ENCODE measurements at regions not wholly inside any gene's neighbourhood (a gene's known extent, or its start where the extent isn't known, plus 50 kb on each side); places are given as distances from the start of the nearest gene placed in this dataset.

DNA sequence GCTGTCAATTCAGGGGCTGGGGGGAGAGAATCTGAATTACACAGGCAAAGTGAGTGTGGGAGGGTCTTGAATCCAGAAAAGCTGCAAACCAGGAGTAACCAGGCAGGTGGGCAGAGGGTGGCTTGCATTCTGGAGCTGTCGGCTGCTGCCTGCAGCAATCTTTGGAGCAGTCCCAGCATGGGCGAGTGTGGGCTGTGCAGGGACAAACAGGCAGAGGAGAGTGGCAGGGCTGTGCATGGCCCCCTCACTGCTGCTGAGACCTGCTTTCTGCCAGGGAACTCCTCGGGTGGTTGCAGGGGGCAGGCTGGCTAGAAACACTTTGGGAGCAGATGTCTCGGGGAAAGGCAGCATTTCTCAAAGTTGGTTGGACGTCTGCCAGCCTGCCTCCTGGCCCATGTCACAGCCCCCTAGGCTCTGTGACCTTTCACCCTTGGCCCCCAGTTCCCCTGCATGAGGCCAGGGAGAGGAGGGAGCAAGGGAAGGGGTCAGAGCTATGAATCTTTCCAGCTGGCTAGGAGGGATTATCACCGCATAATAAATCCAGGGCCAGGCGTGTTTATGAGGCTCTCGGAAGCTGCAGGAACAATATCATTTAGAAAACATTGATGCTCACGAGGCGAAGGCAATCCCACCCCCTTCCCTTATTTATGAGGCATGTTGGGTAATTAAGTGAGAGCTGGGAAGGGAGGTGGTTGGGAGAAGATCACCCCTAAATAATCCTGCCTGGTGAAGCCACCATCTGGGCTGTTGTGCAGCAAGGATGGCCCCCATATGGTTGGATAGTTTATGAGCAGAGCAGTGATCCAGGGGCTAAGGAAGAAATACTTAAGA lies 212.3 kb upstream of the NCAM1 start:
- H3K27ac Mint-ChIP-seq: no peak overlapping the region
- no peak for DNase-seq (ENCODE audit: low spot score in 2 of 2, unreplicated experiment in 2 of 2)
- no peak overlapping the region for H3K4me3 Mint-ChIP-seq
- H3K9me3 Mint-ChIP-seq: no peaks in the 10 kb centered on the region
- H3K4me1 Mint-ChIP-seq: peaks cover 14% of the 10 kb centered on the region
- no peaks in the 10 kb centered on the region for H3K36me3 Mint-ChIP-seq
- TF ChIP-seq, protein P1, sequence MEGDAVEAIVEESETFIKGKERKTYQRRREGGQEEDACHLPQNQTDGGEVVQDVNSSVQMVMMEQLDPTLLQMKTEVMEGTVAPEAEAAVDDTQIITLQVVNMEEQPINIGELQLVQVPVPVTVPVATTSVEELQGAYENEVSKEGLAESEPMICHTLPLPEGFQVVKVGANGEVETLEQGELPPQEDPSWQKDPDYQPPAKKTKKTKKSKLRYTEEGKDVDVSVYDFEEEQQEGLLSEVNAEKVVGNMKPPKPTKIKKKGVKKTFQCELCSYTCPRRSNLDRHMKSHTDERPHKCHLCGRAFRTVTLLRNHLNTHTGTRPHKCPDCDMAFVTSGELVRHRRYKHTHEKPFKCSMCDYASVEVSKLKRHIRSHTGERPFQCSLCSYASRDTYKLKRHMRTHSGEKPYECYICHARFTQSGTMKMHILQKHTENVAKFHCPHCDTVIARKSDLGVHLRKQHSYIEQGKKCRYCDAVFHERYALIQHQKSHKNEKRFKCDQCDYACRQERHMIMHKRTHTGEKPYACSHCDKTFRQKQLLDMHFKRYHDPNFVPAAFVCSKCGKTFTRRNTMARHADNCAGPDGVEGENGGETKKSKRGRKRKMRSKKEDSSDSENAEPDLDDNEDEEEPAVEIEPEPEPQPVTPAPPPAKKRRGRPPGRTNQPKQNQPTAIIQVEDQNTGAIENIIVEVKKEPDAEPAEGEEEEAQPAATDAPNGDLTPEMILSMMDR (IDR thresholded peaks at IDR 0.05; ENCODE audit: unreplicated experiment): no peak
- H3K27me3 Mint-ChIP-seq (ENCODE audit: low read depth): peaks cover 55% of the 10 kb centered on the region

DNA sequence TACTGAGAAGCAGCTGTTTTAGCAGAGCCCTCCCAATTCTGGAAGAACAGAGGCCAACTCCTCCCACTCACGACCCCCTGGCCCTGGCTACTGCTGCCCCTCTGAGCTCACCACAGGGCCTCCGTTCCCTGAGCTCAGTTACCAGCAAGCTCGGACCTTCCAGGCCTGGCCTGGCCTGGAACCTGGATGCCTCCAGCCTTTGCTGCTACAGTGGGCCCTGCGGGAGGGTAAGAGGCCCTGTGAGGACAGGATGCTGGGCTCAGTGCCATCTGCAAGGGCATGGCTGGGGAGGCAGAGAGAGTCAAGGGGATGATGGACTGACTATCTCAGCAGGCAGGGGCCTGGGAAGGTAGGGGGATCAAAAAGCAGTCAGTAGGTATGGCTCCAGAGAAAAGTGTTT lies 209.9 kb upstream of the NCAM1 start:
- no peak overlapping the region for H3K4me3 Mint-ChIP-seq
- H3K36me3 Mint-ChIP-seq: no peaks in the 10 kb centered on the region
- H3K9me3 Mint-ChIP-seq: no peaks in the 10 kb centered on the region
- H3K4me1 Mint-ChIP-seq: peaks cover 14% of the 10 kb centered on the region
- peaks cover 39% of the 10 kb centered on the region for H3K27me3 Mint-ChIP-seq (ENCODE audit: low read depth)
- DNase-seq (ENCODE audit: low spot score in 2 of 2, unreplicated experiment in 2 of 2): no peak
- TF ChIP-seq, protein P1 (IDR thresholded peaks at IDR 0.05; ENCODE audit: unreplicated experiment): no peak
- no peak overlapping the region for H3K27ac Mint-ChIP-seq

DNA sequence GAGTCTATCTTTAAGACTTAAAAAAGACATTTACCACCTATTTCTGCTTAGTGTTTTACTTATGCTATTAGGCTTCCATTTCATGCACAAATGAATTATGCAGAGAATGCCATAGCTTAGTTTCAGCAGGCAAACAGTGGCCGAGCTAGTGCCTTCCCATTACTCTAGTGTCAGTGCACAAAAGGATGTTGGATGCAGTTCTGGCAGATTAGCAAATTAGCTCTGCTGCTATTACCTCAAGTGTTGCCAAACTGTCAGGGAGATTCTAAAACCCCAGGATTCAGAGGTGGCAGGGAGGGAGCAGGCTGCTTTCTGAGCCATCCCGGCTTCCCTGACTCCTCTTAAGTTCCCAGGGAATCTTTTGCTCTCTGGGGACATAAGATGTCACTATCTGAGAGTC lies 209.4 kb upstream of the NCAM1 start:
- no peak for DNase-seq (ENCODE audit: low spot score in 2 of 2, unreplicated experiment in 2 of 2)
- H3K36me3 Mint-ChIP-seq: no peaks in the 10 kb centered on the region
- H3K9me3 Mint-ChIP-seq: no peaks in the 10 kb centered on the region
- H3K4me1 Mint-ChIP-seq: peaks cover 14% of the 10 kb centered on the region
- H3K27me3 Mint-ChIP-seq (ENCODE audit: low read depth): peaks cover 35% of the 10 kb centered on the region
- TF ChIP-seq, protein P1 (IDR thresholded peaks at IDR 0.05; ENCODE audit: unreplicated experiment): no peak
- H3K4me3 Mint-ChIP-seq: no peak overlapping the region
- H3K27ac Mint-ChIP-seq: no peak overlapping the region

DNA sequence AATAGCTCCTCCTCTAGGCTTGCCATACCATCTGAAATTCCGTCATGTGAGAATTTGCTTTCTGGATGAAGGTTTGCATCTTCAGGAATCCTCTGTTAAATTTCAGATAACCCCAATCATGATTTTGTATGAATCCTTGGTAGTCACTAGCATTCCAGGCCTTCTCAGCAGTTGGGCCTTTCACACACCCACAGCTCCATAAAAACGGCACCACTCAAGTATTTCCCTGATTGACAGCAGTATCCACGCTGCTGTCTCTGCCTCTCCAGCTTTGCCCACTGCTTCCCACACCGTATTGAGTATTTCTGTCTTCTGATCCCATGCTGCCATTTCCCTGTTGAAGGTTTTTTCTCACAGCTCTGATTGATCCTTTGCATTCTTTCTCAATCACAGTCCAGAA lies 208.7 kb upstream of the NCAM1 start:
- no peaks in the 10 kb centered on the region for H3K9me3 Mint-ChIP-seq
- H3K4me1 Mint-ChIP-seq: peaks cover 14% of the 10 kb centered on the region
- H3K4me3 Mint-ChIP-seq: no peak overlapping the region
- DNase-seq (ENCODE audit: low spot score in 2 of 2, unreplicated experiment in 2 of 2): no peak
- no peak overlapping the region for H3K27ac Mint-ChIP-seq
- H3K27me3 Mint-ChIP-seq (ENCODE audit: low read depth): peaks cover 36% of the 10 kb centered on the region
- TF ChIP-seq, protein P1 (IDR thresholded peaks at IDR 0.05; ENCODE audit: unreplicated experiment): no peak
- H3K36me3 Mint-ChIP-seq: no peaks in the 10 kb centered on the region

DNA sequence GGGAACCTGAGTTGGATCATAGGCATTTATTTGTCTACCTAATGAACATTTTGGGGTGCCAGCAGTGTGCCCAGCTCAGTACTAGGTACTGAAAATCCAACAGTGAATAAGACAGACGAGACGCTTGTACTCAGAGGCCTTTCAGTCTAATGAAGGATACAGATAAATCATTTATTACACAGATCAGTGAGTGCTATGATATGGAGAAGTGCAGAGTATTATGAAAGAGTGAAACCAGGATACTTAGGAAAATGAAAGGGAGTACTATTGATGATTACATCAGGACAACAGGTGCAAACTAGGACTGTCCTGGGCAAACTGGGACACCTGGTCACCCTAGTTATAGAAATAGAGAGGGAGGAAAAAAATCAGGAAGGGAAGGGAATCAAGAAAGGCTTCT lies 207.5 kb upstream of the NCAM1 start:
- Mint-ChIP-seq H3K36me3 (no peaks in the 10 kb centered on the region), H3K4me1 (peaks cover 7% of the 10 kb centered on the region), H3K27me3 (ENCODE audit: low read depth) (peaks cover 26% of the 10 kb centered on the region), H3K27ac (no peak overlapping the region), H3K4me3 (no peak overlapping the region), H3K9me3 (no peaks in the 10 kb centered on the region)
- TF ChIP-seq, protein P1 (IDR thresholded peaks at IDR 0.05; ENCODE audit: unreplicated experiment): no peak
- DNase-seq (ENCODE audit: low spot score in 2 of 2, unreplicated experiment in 2 of 2): no peak

Data from mesothelial cell of epicardium (in vitro differentiated cells).